HG03439 (cell line): ENCODE measurements at regions not wholly inside any gene's neighbourhood (a gene's known extent, or its start where the extent isn't known, plus 50 kb on each side); places are given as distances from the start of the nearest gene placed in this dataset.

ENCODE experiments used
- ATAC-seq: cut with Tn5 transposase; IDR thresholded peaks from one replicate; pipeline ENCODE4 v1.9.1; 2021; ENCODE audit warnings: mild to moderate bottlenecking, moderate library complexity; ENCODE audit not compliant: unreplicated experiment

DNA sequence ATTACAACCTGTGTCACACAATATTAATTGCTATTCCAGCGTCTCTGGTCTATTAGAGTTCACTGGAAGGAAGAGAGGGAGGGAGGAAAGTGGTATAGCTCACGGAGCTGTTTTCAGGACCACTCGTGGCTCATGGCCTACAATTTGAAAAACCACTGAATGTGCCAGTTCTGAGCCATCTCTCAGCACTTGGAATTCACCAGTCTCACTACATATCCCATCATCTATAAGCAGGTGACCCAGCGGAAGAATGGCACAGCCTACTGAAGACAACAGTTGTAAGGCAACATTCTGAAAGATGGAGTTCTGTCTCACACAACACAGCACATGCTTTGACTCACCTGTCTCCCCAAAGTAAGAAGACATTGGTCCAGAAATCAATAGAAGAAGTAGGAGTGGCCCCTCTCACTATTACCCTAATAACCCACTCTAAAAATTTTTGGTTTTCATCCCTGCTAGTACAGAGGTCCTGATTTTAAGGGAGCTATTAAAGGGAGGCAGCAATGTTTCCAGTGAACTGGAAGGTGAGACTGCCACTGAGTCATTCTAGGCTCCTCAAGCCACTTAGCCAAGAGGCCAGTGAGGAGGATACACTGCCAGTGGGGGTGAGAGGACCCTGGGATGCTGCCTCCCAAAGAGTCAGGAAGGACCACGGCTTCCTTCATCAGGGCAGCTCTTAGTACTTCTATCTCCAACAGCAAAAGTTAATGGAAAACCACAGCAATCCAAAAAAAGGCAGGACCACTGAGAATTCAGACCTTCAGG is 50.0 kb upstream of the DOCK9 start:
- no peak for ATAC-seq

DNA sequence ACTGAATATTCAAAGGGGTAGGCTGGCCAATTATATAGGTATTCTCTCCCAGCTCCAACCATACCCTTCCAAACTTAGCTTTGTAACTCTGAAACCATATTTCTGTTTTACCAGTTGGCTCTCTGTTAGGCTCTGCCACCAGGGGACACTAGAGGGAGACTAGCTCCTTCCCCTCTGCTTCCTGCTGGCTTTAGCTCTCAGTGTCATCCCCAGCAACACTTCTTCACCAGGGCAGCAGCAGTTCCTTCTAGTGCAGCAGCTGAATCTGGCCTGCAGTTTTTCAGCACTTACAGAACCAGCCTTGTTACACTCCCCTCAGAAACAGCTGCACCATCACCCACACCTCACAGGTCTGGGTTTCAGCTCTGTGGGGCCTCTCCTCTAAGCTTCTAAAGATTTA is 51.0 kb upstream of the DOCK9 start:
- ATAC-seq = no peak

DNA sequence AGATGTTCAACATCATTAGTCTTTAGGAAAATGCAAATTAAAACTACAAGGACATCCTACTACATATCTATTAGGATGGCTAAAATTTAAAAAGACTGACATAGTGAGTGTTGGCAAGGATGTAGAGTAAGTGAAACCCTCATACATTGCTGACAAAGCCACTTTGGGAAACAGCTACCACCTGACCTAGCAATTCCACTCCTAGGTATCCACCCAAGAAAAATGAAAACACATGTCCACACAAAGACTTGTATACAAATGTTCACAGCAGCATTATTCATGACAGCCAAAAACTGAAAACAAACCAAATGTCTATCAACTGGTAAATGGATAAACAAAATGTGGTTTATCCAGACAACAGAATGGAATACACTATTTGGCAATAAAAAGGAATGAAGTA is 51.7 kb upstream of the DOCK9 start:
- ATAC-seq = no peak

DNA sequence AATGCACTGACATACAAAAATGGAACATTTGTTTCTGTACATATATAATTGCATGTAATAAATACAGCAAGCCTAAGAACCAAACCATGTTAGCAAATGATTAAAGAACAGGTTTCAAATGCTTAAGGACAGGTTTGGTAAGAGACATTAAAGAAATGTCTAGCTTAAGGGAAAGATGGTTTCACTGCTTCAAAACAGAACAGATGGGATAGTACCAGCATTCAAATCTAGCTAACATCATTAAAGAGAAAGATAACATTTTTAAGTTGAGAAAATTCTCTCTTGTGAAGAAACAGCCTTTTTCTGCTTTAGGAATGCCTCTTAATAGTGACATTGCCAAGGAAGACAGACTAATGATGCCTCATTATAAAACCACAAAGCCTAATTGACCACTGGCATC is 52.5 kb upstream of the DOCK9 start:
- no peak for ATAC-seq

DNA sequence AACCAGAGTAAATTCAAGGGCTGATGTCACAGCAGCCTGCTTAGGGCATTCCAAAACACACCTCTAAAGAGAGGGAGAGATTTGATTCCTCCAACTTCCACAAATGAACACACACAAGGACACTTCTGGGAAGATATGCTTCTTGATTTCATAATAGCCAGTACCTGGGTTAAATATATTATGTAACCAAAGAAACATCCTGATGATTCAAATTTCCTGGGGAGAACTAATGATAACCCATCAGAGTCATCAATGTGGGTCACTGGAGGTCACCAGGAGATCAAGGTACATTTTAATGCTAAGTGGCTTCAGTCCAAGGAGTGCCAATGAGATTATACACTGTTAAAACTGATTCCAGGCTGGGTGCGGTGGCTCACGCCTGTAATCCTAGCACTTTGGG is 54.0 kb upstream of the DOCK9 start:
- ATAC-seq = no peak

DNA sequence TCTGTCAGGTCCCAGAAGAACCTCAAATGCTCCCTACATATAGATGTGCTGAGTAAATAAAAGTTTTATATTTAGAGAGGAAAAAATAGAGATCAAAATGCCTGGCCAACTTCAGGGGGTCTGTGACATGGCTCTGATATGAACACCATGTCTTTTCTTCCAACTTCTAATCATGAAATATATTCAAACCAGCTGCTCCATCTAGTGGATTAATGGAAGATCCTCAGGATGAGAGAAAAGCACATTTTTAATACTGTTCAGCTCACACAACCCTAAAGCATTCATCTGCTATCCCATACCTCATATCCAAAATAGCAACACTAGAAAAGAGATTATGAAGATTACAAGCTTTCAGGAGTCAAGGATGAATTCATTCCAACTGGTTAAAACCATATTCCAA is 56.0 kb upstream of the DOCK9 start:
- ATAC-seq = no peak

DNA sequence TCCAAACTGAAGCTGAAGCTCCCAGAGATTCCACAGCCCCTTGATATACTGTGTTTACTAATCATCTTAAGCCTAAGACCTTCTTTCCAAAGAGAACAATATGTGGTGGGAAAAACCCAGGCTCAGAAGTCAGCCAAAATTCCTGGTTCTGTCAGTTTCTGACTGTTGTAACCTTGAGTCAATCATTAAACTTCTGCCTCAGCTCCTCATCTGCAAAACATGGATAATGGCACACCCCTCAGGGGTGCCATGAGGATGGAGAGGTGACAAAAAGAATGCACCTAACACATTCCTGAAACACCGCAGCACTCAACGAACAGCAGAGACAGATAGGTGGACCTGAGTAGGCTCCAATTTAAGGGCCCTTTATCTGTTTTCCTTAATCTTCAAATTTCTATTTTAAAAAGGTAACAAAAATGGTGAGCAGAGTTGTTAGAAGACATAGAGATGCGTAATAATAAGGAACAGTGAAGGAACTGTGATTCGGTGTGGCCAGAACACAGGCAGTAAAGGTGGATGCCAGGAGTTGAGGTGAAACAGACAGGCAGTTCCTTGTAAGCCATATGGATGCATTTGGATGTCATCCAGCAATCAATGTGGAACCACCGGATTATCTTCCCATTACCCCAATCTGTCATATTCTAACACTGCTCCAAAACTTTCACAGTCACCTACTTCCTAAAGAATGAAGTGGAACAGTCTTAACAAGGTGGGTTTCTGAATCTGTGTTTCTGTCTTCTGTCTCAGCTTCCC is 56.6 kb upstream of the DOCK9 start:
- ATAC-seq = no peak

DNA sequence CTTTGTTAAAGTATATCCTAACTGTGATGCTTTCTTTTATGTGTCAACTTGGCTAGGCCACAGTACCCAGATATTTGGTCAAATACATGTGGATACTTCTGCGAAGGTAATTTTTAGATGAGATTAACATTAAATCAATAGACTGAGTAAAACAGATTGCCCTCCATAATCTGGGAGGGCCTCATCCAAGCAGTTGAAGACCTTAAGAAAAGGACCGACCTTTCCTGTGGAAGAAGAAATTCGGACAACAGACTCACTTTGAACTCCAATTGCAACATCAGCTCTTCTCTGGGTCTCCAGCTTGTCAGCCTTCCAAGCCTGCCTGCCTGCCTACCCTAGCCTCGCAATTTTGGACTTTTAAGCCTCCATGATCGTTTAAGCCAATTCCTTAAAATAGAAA is 57.9 kb upstream of the DOCK9 start:
- ATAC-seq = no peak

DNA sequence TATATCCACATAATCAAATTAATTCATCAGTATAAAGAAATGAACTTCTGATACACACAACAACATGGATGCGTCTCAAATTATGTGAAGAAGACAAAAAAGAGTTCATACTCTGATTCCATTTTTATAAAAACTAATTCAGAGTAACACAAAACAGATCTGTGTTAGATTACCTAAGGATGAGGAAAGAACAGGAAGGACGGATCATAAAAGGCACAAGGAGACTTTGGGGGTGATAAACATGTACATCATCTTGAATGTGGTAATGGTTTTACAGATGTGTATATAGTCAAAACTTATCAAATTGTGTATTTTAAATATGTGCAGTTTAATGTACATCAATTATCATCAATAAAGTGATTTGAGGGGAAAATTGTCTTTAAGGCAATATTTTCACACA is 59.9 kb upstream of the DOCK9 start:
- ATAC-seq = no peak

DNA sequence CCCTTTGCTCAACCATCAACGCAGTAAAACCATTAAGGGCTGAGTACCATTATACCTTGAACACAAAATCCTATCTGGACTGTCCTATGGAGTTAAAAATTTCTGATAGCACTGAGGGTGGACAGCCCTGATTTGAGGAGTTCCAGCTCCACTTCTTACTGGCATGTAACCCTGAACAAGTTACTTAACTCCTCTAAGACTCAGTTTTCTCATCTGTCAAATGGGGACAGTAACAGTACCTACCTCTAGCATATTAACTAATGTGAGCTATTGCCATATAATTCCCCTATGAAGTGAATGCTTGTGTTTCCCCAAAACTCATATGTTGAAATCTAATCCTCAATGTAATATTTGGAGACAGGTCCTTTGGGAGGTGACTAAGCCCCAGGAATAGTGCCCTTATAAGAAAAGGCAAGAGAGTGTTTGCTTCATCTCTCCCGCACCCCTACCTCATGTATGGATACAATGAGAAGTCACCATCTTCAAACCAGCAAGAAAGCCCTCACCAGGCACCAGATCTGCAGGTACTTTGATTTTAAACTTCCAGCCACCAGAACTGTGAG is 61.9 kb upstream of the DOCK9 start:
- no peak for ATAC-seq

DNA sequence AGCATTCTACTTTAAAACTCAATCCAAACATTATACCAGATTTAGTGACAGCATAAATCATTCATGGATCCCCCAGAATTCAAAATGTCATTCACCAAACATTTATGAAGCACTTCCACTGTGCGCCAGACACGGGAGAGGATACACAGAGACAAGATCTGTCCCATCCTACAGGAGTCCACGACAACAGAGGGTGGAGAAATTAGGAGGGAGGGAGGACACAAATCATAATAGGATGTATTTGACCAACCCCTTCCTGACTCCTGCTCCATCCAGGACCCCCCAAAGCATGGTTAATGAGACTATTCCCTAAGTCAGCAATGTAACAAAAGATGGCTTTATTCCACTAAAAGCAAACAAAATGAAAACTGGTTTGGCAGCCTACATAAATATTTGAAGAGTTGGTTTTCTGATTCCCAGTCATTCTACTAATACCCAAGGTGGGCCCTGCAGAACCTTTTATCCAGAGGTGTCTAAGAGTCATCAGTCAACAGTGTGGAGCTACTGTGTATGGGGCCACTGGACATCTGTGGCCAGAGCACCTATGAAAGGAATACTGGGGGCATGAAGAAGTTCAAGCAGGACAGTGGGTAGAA is 62.8 kb upstream of the DOCK9 start:
- no peak for ATAC-seq

DNA sequence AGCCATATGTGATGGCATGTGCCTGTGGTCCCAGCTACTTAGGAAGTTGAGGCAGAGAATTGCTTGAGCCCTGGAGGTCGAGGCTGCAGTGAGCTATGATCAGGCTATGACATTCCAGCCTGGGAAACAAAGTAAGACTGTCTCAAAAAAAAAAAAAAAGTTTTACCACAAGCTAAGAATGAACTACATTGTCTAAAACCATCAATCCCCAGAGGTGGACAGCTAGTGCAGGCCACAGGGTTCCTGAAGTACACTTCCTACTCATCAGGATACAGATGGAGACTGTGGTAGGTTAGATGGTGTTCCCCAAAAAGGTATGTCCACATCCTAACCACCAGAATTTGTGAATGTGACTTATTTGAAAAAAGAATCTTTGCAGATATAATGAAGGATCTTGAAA is 63.5 kb upstream of the DOCK9 start:
- ATAC-seq = no peak

DNA sequence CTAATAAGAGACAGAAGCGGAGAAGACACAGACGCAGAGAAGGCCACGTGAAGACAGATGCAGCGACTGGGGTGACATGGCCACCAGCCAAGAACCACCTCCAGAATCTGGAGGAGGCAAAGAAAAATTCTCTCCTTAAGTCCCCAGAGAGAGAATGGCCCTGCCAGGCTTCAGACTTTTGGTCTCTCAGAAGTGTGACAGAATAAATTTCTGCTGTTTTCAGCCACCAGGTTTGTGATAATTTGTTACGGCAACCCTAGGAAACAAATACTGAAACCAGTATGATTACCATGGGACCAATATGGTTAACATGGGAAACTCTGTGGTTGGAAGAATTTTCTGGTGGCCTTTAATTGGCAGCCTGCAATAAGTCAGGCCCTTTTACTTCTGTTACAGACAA is 63.9 kb upstream of the DOCK9 start:
- ATAC-seq = peak; percentile 51

DNA sequence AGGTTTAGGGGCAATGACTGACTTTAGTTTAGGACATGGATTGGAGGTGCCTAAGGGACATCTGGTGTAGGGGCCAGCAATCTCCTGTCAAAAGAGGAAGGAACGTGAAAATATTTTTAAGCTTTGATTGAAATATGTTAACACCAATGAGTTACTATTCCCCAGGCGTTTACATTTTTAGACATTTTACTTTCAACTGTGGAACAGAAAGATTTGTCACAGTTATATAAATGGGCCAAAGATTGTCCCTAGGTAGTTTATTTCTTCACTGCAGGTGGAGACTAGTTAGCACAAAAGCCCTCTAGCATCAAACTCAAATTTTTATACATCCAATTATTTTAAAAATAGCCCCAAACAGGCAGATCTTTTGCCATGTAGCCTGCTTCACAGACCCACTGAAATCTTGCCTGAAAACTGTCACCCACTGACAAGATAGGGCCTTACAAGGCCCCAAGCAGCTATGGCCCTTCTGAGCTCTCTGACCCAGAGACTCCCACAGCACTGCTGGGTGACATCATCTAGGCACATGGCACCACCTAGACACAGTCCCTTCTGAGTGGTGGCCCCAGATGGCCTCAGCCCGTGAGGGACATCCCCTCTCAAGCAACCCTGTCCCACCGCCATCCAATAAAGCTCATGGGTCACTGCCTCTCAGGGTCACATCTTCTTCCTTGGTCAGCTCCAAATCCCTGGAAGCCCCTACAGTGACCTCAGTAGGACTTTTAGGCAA is 64.8 kb upstream of the DOCK9 start:
- no peak for ATAC-seq

DNA sequence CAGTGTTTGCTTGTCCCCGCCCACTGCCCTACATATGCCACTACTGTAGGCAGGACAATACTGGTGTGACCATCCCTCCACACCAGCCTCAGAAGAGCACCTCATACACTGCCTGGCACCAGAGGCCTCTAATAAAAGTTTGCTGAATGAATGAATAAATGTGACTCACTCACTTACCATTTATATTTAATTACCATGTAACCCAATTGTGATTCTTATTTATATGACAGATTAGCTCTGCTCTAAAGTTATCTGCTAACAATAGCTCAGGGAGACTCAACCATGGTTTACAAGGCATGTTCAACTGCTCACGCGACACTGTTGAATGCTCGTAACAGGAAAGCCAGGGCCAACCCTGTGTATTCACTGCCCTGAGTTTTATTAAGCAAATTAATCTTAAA is 66.0 kb upstream of the DOCK9 start:
- no peak for ATAC-seq

DNA sequence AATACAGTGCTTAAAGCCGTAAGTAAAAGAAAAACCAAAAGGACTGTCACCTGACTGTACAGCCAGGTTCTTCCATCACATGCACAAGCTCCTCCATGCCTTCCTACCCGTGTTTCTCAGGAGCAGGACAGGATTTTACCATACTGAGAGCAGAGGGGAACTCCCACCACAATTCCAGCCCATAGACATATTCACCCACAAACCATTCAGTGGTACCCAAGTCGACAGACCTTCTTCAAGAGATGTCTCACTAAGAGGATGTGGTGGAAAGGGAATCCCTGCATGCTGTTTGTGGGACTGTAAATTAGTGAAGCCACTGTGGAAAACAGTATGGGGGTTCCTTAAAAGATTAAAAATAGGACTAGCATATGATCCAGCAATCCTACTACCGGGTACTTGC is 66.9 kb upstream of the DOCK9 start:
- no peak for ATAC-seq

DNA sequence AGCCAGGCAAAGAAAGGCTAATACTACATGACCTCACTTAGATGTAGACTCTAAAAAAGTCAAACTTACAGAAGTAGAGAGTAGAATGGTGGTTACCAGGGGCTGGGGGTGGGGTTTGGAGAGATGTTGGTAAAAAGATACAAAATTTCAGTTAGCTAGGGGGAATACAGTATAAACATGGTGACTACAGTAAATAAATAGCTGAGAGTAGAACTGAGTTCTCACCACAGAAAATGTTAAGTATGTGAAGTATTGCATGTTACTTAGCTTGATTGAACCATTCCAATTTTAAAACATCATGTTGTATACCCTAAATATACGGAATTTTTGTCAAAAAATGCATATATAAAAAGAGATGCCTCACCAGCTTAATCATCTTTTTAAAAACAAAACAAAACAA is 67.5 kb upstream of the DOCK9 start:
- ATAC-seq = no peak

DNA sequence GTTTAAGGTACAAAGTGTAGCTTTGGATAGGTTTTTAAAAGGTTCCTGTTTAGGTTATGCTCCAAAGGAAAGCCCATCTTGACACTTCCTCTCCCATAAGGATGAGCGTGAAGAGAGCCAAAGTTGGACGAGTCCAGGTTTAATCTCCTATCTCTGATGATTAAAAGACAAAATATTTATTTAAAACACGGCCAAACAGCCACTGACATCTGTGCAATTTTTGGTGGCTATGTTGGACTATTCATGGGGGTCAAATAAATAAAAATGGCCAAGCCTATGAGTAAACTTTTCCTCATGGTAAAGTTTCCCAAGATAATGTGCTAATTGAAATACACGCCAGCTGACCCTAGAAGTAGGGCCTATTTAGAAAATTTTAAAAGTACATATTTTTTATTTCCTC is 69.0 kb upstream of the DOCK9 start:
- ATAC-seq = no peak

DNA sequence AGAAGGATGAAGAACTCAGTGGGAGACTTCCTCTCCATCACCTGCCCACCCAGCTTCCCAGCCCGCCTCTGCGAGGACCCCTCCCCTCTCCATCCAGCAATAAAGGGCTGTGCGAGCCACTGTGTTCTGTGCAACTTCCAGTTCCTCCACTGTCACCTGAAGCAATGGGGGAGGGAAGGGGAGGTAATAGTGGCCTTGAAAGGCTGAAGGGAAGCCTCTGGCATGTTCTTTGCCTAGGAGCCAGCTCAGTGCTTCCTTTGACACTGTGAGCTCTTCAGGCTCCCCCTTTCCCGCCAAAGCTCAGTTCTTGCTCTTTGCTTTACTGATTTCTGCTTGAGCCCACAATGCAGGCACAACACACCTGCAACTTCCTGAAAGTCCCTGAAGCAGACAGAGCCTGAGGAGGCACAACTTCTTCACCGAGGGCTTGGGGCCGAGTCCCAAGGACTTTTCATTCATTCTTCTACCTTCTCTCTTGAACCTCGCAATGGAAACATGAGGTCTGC is 73.2 kb upstream of the DOCK9 start:
- ATAC-seq = no peak

DNA sequence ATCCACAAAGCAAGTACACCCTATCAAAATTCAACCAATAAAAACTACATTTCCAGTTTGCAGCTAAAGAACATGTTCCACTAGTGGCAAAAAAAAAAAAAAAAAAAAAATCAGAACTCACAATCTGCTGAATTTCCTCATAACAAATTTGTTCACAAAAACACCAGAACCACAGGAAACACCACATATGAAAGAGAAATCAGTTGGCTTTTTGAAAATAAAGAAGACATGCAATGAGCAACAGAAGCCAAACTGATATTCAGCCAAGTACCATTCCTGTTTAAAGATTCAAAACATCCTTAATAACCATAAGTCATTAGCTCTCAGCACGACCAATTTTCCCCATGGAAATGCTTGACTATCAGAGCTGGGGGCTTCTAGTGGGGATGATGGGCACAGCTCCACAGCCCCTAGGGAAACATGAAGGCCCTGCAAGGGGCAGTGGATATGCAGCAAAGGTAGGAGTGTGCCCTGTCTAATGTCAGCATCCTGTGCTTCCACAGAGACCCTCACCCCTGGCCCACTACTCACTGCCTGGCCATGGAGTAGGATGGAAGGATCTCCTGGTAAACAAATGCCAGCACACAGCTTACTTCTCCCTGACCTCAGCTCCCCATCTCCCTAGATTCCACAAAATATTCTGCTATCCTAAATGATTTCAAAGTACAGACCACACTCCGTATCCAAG is 74.0 kb upstream of the DOCK9 start:
- ATAC-seq = no peak
